ENCODE measurements at regions not wholly inside any gene's neighbourhood (a gene's known extent, or its start where the extent isn't known, plus 50 kb on each side); places are given as distances from the start of the nearest gene placed in this dataset.

GRCh38 chr4:60259781-60260180, 940.3 kb upstream of the ADGRL3 start:
- no peak overlapping the region for H3K4me3 ChIP-seq
- no peaks in the 10 kb centered on the region for H3K9me3 ChIP-seq
- no peak for TF ChIP-seq POLR2A (IDR thresholded peaks at IDR 0.05)
- TF ChIP-seq CTCF (IDR thresholded peaks at IDR 0.05): no peak
- ATAC-seq: no peak
- 52% methylated on average over 5 of the region's 5 CpGs for WGBS (ENCODE audit: insufficient coverage, low coverage, low lambda C conversion rate, missing lambda C conversion rate)
- no peak overlapping the region for H3K27ac ChIP-seq
- no peaks in the 10 kb centered on the region for H3K27me3 ChIP-seq
- DNase-seq: no peak
- intact Hi-C loops (cut with DNase I): no loop called here
- H3K4me1 ChIP-seq: no peaks in the 10 kb centered on the region
- no peaks in the 10 kb centered on the region for H3K36me3 ChIP-seq

GRCh38 chr4:60266505-60266904, 933.6 kb upstream of the ADGRL3 start:
- intact Hi-C loops (cut with DNase I): no loop called here
- no peak for ATAC-seq
- Histone ChIP-seq H3K4me3 (no peak overlapping the region), H3K36me3 (no peaks in the 10 kb centered on the region), H3K4me1 (no peaks in the 10 kb centered on the region), H3K9me3 (no peaks in the 10 kb centered on the region), H3K27ac (no peak overlapping the region), H3K27me3 (no peaks in the 10 kb centered on the region)
- no peak for DNase-seq
- TF ChIP-seq POLR2A (IDR thresholded peaks at IDR 0.05): no peak
- TF ChIP-seq CTCF (IDR thresholded peaks at IDR 0.05): no peak
- WGBS (ENCODE audit: insufficient coverage, low coverage, low lambda C conversion rate, missing lambda C conversion rate): 17% methylated on average over 1 of the region's 1 CpG

GRCh38 chr4:60296386-60296785, 903.7 kb upstream of the ADGRL3 start:
- ATAC-seq (no peak), DNase-seq (no peak)
- Histone ChIP-seq H3K4me1 (no peaks in the 10 kb centered on the region), H3K36me3 (no peaks in the 10 kb centered on the region), H3K4me3 (no peak overlapping the region), H3K27me3 (no peaks in the 10 kb centered on the region), H3K27ac (no peak overlapping the region), H3K9me3 (no peaks in the 10 kb centered on the region)
- TF ChIP-seq POLR2A (IDR thresholded peaks at IDR 0.05) (no peak), CTCF (IDR thresholded peaks at IDR 0.05) (no peak)
- intact Hi-C loops (cut with DNase I): no loop called here
- 69% methylated on average over 2 of the region's 2 CpGs for WGBS (ENCODE audit: insufficient coverage, low coverage, low lambda C conversion rate, missing lambda C conversion rate)

- H3K4me3 ChIP-seq: no peak overlapping the region
- DNase-seq: no peak
- no peaks in the 10 kb centered on the region for H3K9me3 ChIP-seq
- H3K4me1 ChIP-seq: no peaks in the 10 kb centered on the region
- no peaks in the 10 kb centered on the region for H3K36me3 ChIP-seq
- 44% methylated on average over 2 of the region's 2 CpGs for WGBS (ENCODE audit: insufficient coverage, low coverage, low lambda C conversion rate, missing lambda C conversion rate)
- H3K27ac ChIP-seq: no peak overlapping the region
- H3K27me3 ChIP-seq: no peaks in the 10 kb centered on the region
- ATAC-seq: no peak
- no peak for TF ChIP-seq CTCF (IDR thresholded peaks at IDR 0.05)
- no peak for TF ChIP-seq POLR2A (IDR thresholded peaks at IDR 0.05)
- intact Hi-C loops (cut with DNase I): no loop called here
These were observed 886.4 kb upstream of the ADGRL3 start for GRCh38 chr4:60313611-60314178.

- ATAC-seq (no peak), DNase-seq (no peak)
- Histone ChIP-seq H3K4me3 (no peak overlapping the region), H3K4me1 (no peaks in the 10 kb centered on the region), H3K9me3 (no peaks in the 10 kb centered on the region), H3K27me3 (no peaks in the 10 kb centered on the region), H3K36me3 (no peaks in the 10 kb centered on the region), H3K27ac (no peak overlapping the region)
- intact Hi-C loops (cut with DNase I): no loop called here
- WGBS (ENCODE audit: insufficient coverage, low coverage, low lambda C conversion rate, missing lambda C conversion rate): 52% methylated on average over 4 of the region's 4 CpGs
- TF ChIP-seq POLR2A (IDR thresholded peaks at IDR 0.05) (no peak), CTCF (IDR thresholded peaks at IDR 0.05) (no peak)
These were observed 885.7 kb upstream of the ADGRL3 start for GRCh38 chr4:60314416-60314815.

Measured in right lobe of liver (tissue), 6 donors.